Bronchial epithelial cell (primary cell): ENCODE measurements at regions not wholly inside any gene's neighbourhood (a gene's known extent, or its start where the extent isn't known, plus 50 kb on each side); places are given as distances from the start of the nearest gene placed in this dataset.
"Not testable (repeated sequence)": the region's sequence is repeated elsewhere in the genome, so short reads cannot be mapped to it uniquely, and the experiment has no call there.

Experiments used
- DNase-seq: peaks from one replicate; pipeline ENCODE4 v3.0.0-alpha.2; 2010; ENCODE audit warnings: low read depth
- FAIRE-seq: peaks from 2 replicates; lab custom pipeline; 2011; peaks lifted over from hg19 to GRCh38; lab: Jason Lieb, UNC
- H3K27me3 ChIP-seq: 2 replicates; pipeline ENCODE4 v1.5.1; 2011; ENCODE audit warnings: low read length; ENCODE audit not compliant: control insufficient read depth, insufficient read depth
- H3K36me3 ChIP-seq: 2 replicates; pipeline ENCODE4 v1.5.1; 2011; ENCODE audit warnings: low read length; ENCODE audit not compliant: control insufficient read depth, insufficient read depth
- H3K4me3 ChIP-seq: 2 replicates; pipeline ENCODE4 v1.5.1; 2011; ENCODE audit warnings: mild to moderate bottlenecking, low read depth, low read length, control low read depth
- TF ChIP-seq, protein P1 (sequence below): IDR thresholded peaks from 2 replicates; pipeline ENCODE4 v1.5.1; 2011; ENCODE audit warnings: mild to moderate bottlenecking, moderate library complexity, low read length, control low read depth, inconsistent platforms; ENCODE audit not compliant: insufficient read depth, severe bottlenecking

DNA sequence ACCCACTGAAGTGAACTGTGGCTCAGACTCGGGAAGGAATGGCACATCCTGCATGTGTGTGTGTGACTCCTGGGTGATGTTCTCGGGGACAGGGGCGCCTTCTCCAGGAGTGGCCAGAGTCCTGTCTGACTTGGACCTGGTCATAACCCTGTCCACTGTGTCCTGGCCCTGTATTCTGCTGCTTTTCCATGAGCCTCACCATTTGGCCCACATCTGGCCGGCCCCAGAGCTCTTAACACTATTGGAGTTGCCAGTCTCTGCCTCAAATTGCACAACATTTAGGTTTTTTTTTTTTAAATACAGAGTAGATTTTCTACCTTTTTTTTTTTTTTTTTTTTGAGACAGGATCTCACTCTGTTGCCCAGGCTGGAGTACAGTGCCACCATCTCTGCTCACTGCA lies 278.3 kb upstream of the TUT7 start:
- Histone ChIP-seq H3K36me3 (no peaks in the 10 kb centered on the region), H3K27me3 (no peaks in the 10 kb centered on the region), H3K4me3 (no peak overlapping the region)
- no peak for FAIRE-seq
- DNase-seq, result no peak
- TF ChIP-seq, protein P1, sequence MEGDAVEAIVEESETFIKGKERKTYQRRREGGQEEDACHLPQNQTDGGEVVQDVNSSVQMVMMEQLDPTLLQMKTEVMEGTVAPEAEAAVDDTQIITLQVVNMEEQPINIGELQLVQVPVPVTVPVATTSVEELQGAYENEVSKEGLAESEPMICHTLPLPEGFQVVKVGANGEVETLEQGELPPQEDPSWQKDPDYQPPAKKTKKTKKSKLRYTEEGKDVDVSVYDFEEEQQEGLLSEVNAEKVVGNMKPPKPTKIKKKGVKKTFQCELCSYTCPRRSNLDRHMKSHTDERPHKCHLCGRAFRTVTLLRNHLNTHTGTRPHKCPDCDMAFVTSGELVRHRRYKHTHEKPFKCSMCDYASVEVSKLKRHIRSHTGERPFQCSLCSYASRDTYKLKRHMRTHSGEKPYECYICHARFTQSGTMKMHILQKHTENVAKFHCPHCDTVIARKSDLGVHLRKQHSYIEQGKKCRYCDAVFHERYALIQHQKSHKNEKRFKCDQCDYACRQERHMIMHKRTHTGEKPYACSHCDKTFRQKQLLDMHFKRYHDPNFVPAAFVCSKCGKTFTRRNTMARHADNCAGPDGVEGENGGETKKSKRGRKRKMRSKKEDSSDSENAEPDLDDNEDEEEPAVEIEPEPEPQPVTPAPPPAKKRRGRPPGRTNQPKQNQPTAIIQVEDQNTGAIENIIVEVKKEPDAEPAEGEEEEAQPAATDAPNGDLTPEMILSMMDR, result no peak

DNA sequence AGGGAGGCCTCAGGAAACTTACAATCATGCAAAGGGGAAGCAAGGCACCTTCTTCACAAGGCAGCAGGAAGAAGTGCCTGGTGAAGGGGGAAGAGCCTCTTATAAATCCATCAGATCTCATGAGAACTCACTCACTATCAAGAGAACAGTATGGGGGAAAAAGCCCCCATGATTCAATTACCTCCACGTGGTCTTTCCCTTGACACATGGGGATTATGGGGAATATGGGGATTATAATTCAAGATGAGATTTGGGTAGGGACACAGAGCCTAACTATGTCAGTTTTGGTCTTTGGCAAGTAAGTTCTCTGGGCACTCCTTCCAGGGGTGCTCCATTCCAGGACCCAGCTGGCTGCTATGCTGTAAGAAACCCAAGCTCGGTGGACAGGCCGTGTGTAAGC lies 275.3 kb upstream of the TUT7 start:
- H3K27me3 ChIP-seq, result no peaks in the 10 kb centered on the region
- FAIRE-seq (no peak), DNase-seq (no peak)
- H3K36me3 ChIP-seq, result no peaks in the 10 kb centered on the region
- TF ChIP-seq, protein P1, result no peak
- no peak overlapping the region for H3K4me3 ChIP-seq

DNA sequence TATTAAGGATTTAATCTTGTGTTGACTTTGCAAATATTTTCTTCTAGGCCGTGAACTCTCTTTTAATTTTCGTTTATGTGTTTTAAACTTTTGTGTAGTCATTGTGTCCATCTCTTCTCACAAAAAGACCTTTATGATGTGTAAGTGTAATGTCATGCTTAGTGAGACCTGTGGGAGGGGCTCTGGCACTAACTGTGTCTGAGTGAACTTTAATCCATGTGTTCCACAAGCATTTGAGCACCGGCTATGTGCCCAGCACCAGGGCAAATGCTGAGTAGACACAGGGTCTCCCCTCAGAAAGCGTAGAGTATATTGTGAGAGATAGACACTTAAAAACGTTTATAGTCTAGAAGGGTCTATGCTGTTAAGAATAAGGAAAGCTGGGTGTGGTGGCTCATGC lies 272.6 kb upstream of the TUT7 start:
- FAIRE-seq (no peak), DNase-seq (no peak)
- Histone ChIP-seq H3K36me3 (no peaks in the 10 kb centered on the region), H3K27me3 (no peaks in the 10 kb centered on the region), H3K4me3 (no peak overlapping the region)
- TF ChIP-seq, protein P1, result no peak

DNA sequence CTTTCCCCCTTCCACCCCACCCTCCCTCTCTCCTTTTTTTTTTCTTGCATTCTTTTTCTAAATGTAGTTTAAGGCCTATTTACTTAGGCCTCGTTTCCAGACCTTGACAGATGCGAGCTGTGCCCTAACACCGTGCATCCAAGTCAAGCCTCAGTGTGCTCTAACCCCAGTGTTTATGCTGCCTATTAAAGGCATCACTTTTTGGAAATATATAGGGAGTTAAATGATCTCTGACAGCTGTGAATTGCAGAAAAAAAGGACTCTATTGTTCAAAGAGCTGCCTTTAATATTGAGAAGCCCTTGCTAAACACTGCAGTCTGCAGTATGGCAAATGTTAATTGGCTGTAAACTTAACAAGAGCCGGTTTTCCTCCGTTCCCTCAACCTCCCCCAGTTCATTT lies 270.4 kb upstream of the TUT7 start:
- no peak for DNase-seq
- H3K4me3 ChIP-seq, result no peak overlapping the region
- TF ChIP-seq, protein P1, result no peak
- H3K27me3 ChIP-seq, result no peaks in the 10 kb centered on the region
- no peaks in the 10 kb centered on the region for H3K36me3 ChIP-seq
- no peak for FAIRE-seq

DNA sequence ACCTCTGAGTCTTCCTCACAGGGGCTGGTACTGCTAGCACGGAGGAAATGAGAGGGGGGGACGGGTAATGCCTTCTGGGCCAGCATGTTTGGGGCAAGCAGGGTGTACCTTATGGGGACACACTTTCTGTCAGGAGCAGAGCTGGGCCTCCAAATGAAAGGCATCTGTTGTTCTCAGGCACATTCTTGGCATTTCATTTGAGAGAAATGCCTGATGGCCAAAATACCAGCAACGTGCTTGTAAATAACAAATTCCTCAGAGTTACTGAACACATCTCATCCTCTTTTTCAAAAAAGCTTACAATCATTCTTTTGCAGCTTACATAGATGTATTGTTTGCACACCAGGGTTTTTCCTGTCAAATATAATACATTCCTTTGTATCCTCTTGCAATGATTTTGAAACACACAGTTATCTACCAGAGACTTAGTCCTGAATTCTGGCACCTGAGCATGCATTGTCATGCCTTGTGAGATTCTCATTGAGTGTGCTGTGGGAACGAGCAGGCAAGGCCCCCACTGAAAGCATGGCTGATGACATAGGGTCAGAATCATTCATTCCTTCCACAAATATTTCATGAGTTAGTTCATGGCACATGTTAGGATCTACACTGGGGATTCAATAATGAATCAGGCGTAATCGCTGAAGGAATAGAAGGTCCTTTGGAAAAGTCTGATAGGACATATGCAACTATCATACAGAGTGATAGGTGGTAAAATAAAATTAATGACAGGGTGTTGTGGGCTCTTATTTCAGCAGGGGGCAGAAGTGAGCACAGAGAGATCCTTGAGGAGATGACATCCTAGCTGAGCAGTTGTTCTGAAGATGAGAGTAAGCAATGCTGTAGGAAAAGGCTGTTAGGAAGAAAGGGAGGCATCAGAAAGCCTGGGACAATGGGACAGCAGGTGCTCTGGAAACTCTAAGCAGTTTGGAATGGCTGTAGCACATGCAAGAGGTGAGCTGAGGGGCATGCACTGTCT lies 260.9 kb upstream of the TUT7 start:
- no peaks in the 10 kb centered on the region for H3K36me3 ChIP-seq
- DNase-seq (peak; percentile 13), FAIRE-seq (peak; percentile 76)
- TF ChIP-seq, protein P1, result peak; percentile 60
- no peak overlapping the region for H3K4me3 ChIP-seq
- no peaks in the 10 kb centered on the region for H3K27me3 ChIP-seq

DNA sequence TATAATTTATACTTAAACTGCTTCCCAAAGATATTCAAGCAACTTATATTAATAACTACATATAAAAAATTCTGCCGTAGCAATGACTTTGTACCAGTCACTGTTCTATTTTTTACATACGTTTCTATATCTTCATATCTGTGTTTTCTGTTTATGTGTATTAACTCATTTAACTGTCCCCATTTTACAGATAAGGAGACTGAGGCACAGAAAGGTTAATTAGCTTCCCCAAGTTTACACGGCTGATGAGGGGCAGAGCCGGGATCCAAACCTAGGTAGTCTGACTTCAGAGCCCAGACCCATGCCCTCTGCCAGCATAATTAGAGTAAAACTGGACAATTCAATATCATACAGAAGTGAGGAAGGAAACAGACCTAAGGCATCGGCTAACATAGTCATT lies 259.7 kb upstream of the TUT7 start:
- H3K36me3 ChIP-seq, result no peaks in the 10 kb centered on the region
- TF ChIP-seq, protein P1, result no peak
- no peak for DNase-seq
- no peaks in the 10 kb centered on the region for H3K27me3 ChIP-seq
- no peak overlapping the region for H3K4me3 ChIP-seq
- no peak for FAIRE-seq

DNA sequence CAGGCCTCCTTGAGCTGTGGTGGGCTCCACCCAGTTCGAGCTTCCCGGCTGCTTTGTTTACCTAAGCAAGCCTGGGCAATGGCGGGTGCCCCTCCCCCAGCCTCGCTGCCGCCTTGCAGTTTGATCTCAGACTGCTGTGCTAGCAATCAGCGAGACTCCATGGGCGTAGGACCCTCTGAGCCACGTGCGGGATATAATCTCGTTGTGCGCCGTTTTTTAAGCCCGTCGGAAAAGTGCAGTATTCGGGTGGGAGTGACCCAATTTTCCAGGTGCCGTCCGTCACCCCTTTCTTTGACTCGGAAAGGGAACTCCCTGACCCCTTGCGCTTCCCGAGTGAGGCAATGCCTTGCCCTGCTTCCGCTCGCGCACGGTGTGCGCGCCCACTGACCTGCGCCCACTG lies 257.3 kb upstream of the TUT7 start:
- H3K4me3 ChIP-seq, H3K27me3 ChIP-seq, DNase-seq, H3K36me3 ChIP-seq, FAIRE-seq: not testable (repeated sequence)
